Peyer's patch (tissue), 4 donors: ENCODE measurements at regions not wholly inside any gene's neighbourhood (a gene's known extent, or its start where the extent isn't known, plus 50 kb on each side); places are given as distances from the start of the nearest gene placed in this dataset.

ENCODE experiments used
- DNase-seq, 3 donors: peaks; one replicate each; pipeline ENCODE4 v3.0.0-alpha.2; 2017 to 2019
- H3K27ac ChIP-seq, 4 donors: fragments of 200-600 bp; sonication (generic); one replicate each; pipeline ENCODE4 v1.5.1; 2016 to 2019
- H3K27me3 ChIP-seq, 2 donors: fragments of 200-600 bp; sonication (generic); one replicate each; pipeline ENCODE4 v1.5.1; 2019
- H3K36me3 ChIP-seq, 3 donors: fragments of 200-600 bp; sonication (generic); one replicate each; pipeline ENCODE4 v1.5.1; 2016 to 2019
- H3K4me1 ChIP-seq, 4 donors: fragments of 200-600 bp; sonication (generic); one replicate each; pipeline ENCODE4 v1.5.1; 2016 to 2019
- H3K4me3 ChIP-seq, 4 donors: fragments of 200-600 bp; sonication (generic); 1 replicate in 3 of 4; 2 replicates in 1 of 4; pipeline ENCODE4 v1.5.1; 2016 to 2019; ENCODE audit warnings: mild to moderate bottlenecking in 1 of 4
- H3K9me3 ChIP-seq, 4 donors: fragments of 200-600 bp; sonication (generic); one replicate each; pipeline ENCODE4 v1.5.1; 2016 to 2019; ENCODE audit warnings: mild to moderate bottlenecking in 1 of 4
- CTCF ChIP-seq, 6 experiments: fragments of 450-650 bp in 4 of 6; fragments of 200-600 bp in 2 of 6; sonication (generic) in 1 of 6; IDR thresholded peaks; one replicate each; pipeline ENCODE4 v1.5.1; 2017 to 2019; ENCODE audit warnings: antibody characterized with exemption in 6 of 6, mild to moderate bottlenecking in 3 of 6, moderate library complexity in 1 of 6
- POLR2A ChIP-seq, 2 donors: fragments of 450-650 bp; IDR thresholded peaks; one replicate each; pipeline ENCODE4 v1.5.1; 2017; ENCODE audit warnings: antibody characterized with exemption in 2 of 2, mild to moderate bottlenecking in 2 of 2, moderate library complexity in 2 of 2

GRCh38 chr2:216967889-216968288, 108.0 kb upstream of the TNP1 start:
- H3K4me1 ChIP-seq, result no peaks in the 10 kb centered on the region
- no peaks in the 10 kb centered on the region for H3K9me3 ChIP-seq
- DNase-seq, result no peak
- no peaks in the 10 kb centered on the region for H3K27me3 ChIP-seq
- H3K36me3 ChIP-seq, result no peaks in the 10 kb centered on the region
- TF ChIP-seq CTCF (IDR thresholded peaks at IDR 0.05) (no peak), POLR2A (IDR thresholded peaks at IDR 0.05) (no peak)
- no peak overlapping the region for H3K27ac ChIP-seq
- H3K4me3 ChIP-seq, result no peak overlapping the region

- no peaks in the 10 kb centered on the region for H3K36me3 ChIP-seq
- no peaks in the 10 kb centered on the region for H3K4me1 ChIP-seq
- no peaks in the 10 kb centered on the region for H3K27me3 ChIP-seq
- no peak overlapping the region for H3K4me3 ChIP-seq
- TF ChIP-seq CTCF (IDR thresholded peaks at IDR 0.05) (no peak), POLR2A (IDR thresholded peaks at IDR 0.05) (no peak)
- DNase-seq, result no peak
- no peaks in the 10 kb centered on the region for H3K9me3 ChIP-seq
- no peak overlapping the region for H3K27ac ChIP-seq
Observed at GRCh38 chr2:216960671-216961268, 100.9 kb upstream of the TNP1 start.

GRCh38 chr2:216959433-216959832, 99.6 kb upstream of the TNP1 start:
- Histone ChIP-seq H3K36me3 (no peaks in the 10 kb centered on the region), H3K27ac (no peak overlapping the region), H3K27me3 (no peaks in the 10 kb centered on the region), H3K9me3 (no peaks in the 10 kb centered on the region), H3K4me1 (no peaks in the 10 kb centered on the region), H3K4me3 (no peak overlapping the region)
- TF ChIP-seq CTCF (IDR thresholded peaks at IDR 0.05), result no peak
- TF ChIP-seq POLR2A (IDR thresholded peaks at IDR 0.05), result no peak
- DNase-seq, result no peak

- no peak for DNase-seq
- H3K27ac ChIP-seq, result no peak overlapping the region
- no peaks in the 10 kb centered on the region for H3K9me3 ChIP-seq
- no peaks in the 10 kb centered on the region for H3K27me3 ChIP-seq
- H3K36me3 ChIP-seq, result no peaks in the 10 kb centered on the region
- no peak overlapping the region for H3K4me3 ChIP-seq
- H3K4me1 ChIP-seq, result no peaks in the 10 kb centered on the region
- no peak for TF ChIP-seq POLR2A (IDR thresholded peaks at IDR 0.05)
Observed at GRCh38 chr2:216956820-216957493, 97.1 kb upstream of the TNP1 start.

- no peaks in the 10 kb centered on the region for H3K9me3 ChIP-seq
- DNase-seq, result no peak
- TF ChIP-seq POLR2A (IDR thresholded peaks at IDR 0.05), result no peak
- TF ChIP-seq CTCF (IDR thresholded peaks at IDR 0.05), result no peak
Observed at GRCh38 chr2:216951171-216951570, 91.3 kb upstream of the TNP1 start.

GRCh38 chr2:216950547-216950946, 90.7 kb upstream of the TNP1 start:
- no peak overlapping the region for H3K27ac ChIP-seq
- no peak for DNase-seq
- H3K27me3 ChIP-seq, result no peaks in the 10 kb centered on the region
- no peak for TF ChIP-seq CTCF (IDR thresholded peaks at IDR 0.05)
- TF ChIP-seq POLR2A (IDR thresholded peaks at IDR 0.05), result no peak
- H3K4me1 ChIP-seq, result no peaks in the 10 kb centered on the region
- no peaks in the 10 kb centered on the region for H3K9me3 ChIP-seq
- no peaks in the 10 kb centered on the region for H3K36me3 ChIP-seq
- H3K4me3 ChIP-seq, result no peak overlapping the region

More at GRCh38 chr2:216951171-216951570, 91.3 kb upstream of the TNP1 start:
- no peaks in the 10 kb centered on the region for H3K36me3 ChIP-seq
- H3K4me1 ChIP-seq, result no peaks in the 10 kb centered on the region
- H3K27me3 ChIP-seq, result no peaks in the 10 kb centered on the region
- no peak overlapping the region for H3K4me3 ChIP-seq
- no peak overlapping the region for H3K27ac ChIP-seq
